ENCODE measurements at regions not wholly inside any gene's neighbourhood (a gene's known extent, or its start where the extent isn't known, plus 50 kb on each side); places are given as distances from the start of the nearest gene placed in this dataset.

- Histone ChIP-seq H3K4me3 (ENCODE audit: control insufficient read depth in 2 of 3, extremely low read depth in 1 of 3, insufficient read depth in 2 of 3, low read depth in 1 of 3, low read length in 3 of 3) (no peak overlapping the region), H3K9me1 (ENCODE audit: control insufficient read depth, extremely low read depth, insufficient read depth, low read length) (no peaks in the 10 kb centered on the region), H3K4me1 (ENCODE audit: control insufficient read depth, extremely low read depth, insufficient read depth, low read length) (no peaks in the 10 kb centered on the region), H3K9ac (ENCODE audit: control insufficient read depth, extremely low read depth, insufficient read depth, low read length) (no peak overlapping the region), H2AFZ (ENCODE audit: control insufficient read depth, low read length) (no peak overlapping the region), H3K27me3 (ENCODE audit: control insufficient read depth, extremely low read depth, insufficient read depth, low read length) (no peaks in the 10 kb centered on the region), H3K4me2 (ENCODE audit: control insufficient read depth, extremely low read depth, insufficient read depth, low read depth, low read length) (no peak overlapping the region), H3K9me3 (ENCODE audit: control insufficient read depth, low read depth, low read length) (no peaks in the 10 kb centered on the region), H3K27ac (ENCODE audit: control insufficient read depth, insufficient read depth, low read length) (no peak overlapping the region), H3K36me3 (ENCODE audit: control insufficient read depth in 2 of 2, extremely low read depth in 1 of 2, insufficient read depth in 2 of 2, low read length in 2 of 2) (no peaks in the 10 kb centered on the region), H3K79me2 (ENCODE audit: control insufficient read depth, insufficient read depth, low read length) (no peaks in the 10 kb centered on the region), H4K20me1 (ENCODE audit: control insufficient read depth, extremely low read depth, insufficient read depth, low read length) (no peaks in the 10 kb centered on the region)
- dilution Hi-C loops (cut with MboI; ENCODE audit: extremely low pct_ligation_motif_present, low sequenced_read_pairs): no loop called here
- FAIRE-seq (no peak), DNase-seq (ENCODE audit: low read depth, low spot score) (no peak)
- TF ChIP-seq CTCF (optimal IDR thresholded peaks at IDR 0.05 in 1 of 3, IDR thresholded peaks at IDR 0.05 in 1 of 3, conservative IDR thresholded peaks at IDR 0.05 in 1 of 3; ENCODE audit: extremely low read depth in 1 of 3, insufficient read depth in 2 of 3, low read length in 3 of 3) (no peak), EZH2 (IDR thresholded peaks at IDR 0.05; ENCODE audit: low read length) (no peak)
These were observed 104.7 kb upstream of the RGS18 start for GRCh38 chr1:192053531-192053971.

- Histone ChIP-seq H3K79me2 (ENCODE audit: control insufficient read depth, insufficient read depth, low read length) (no peaks in the 10 kb centered on the region), H3K27me3 (ENCODE audit: control insufficient read depth, extremely low read depth, insufficient read depth, low read length) (no peaks in the 10 kb centered on the region), H2AFZ (ENCODE audit: control insufficient read depth, low read length) (no peak overlapping the region), H3K9me3 (ENCODE audit: control insufficient read depth, low read depth, low read length) (no peaks in the 10 kb centered on the region), H3K4me3 (ENCODE audit: control insufficient read depth in 2 of 3, extremely low read depth in 1 of 3, insufficient read depth in 2 of 3, low read depth in 1 of 3, low read length in 3 of 3) (no peak overlapping the region), H4K20me1 (ENCODE audit: control insufficient read depth, extremely low read depth, insufficient read depth, low read length) (no peaks in the 10 kb centered on the region), H3K27ac (ENCODE audit: control insufficient read depth, insufficient read depth, low read length) (no peak overlapping the region), H3K36me3 (ENCODE audit: control insufficient read depth in 2 of 2, extremely low read depth in 1 of 2, insufficient read depth in 2 of 2, low read length in 2 of 2) (no peaks in the 10 kb centered on the region), H3K9ac (ENCODE audit: control insufficient read depth, extremely low read depth, insufficient read depth, low read length) (no peak overlapping the region), H3K4me2 (ENCODE audit: control insufficient read depth, extremely low read depth, insufficient read depth, low read depth, low read length) (no peak overlapping the region), H3K9me1 (ENCODE audit: control insufficient read depth, extremely low read depth, insufficient read depth, low read length) (no peaks in the 10 kb centered on the region), H3K4me1 (ENCODE audit: control insufficient read depth, extremely low read depth, insufficient read depth, low read length) (no peaks in the 10 kb centered on the region)
- DNase-seq (ENCODE audit: low read depth, low spot score) (no peak), FAIRE-seq (no peak)
- dilution Hi-C loops (cut with MboI; ENCODE audit: extremely low pct_ligation_motif_present, low sequenced_read_pairs): no loop called here
- no peak for TF ChIP-seq CTCF (optimal IDR thresholded peaks at IDR 0.05 in 1 of 3, IDR thresholded peaks at IDR 0.05 in 1 of 3, conservative IDR thresholded peaks at IDR 0.05 in 1 of 3; ENCODE audit: extremely low read depth in 1 of 3, insufficient read depth in 2 of 3, low read length in 3 of 3)
- no peak for TF ChIP-seq EZH2 (IDR thresholded peaks at IDR 0.05; ENCODE audit: low read length)
These were observed 100.5 kb upstream of the RGS18 start for GRCh38 chr1:192057766-192058165.

Data from keratinocyte (primary cell).